ENCODE measurements at regions not wholly inside any gene's neighbourhood (a gene's known extent, or its start where the extent isn't known, plus 50 kb on each side); places are given as distances from the start of the nearest gene placed in this dataset.

- intact Hi-C loops (cut with DNase I; ENCODE audit: low total_unique reads) (no loop called here), in situ Hi-C loops (cut with MboI; ENCODE audit: low pct_ligation_motif_present in 1 of 4, low pct_unique_long_range_greater_than_20kb in 1 of 4, low sequenced_read_pairs in 3 of 4) (loop anchor here in 2 of 4 donors (25.0 kb wide), 1 partner anchor 1082 kb away; the partner anchor contains the start of gene LRRC4C (in 2 of the 2))
- TF ChIP-seq POLR2A (IDR thresholded peaks at IDR 0.05) (no peak), POLR2AphosphoS5 (IDR thresholded peaks at IDR 0.05) (no peak), EP300 (IDR thresholded peaks at IDR 0.05; ENCODE audit: low read depth) (no peak), CTCF (IDR thresholded peaks at IDR 0.05) (no peak)
Observed at GRCh38 chr11:42543844-42544419, 767.9 kb upstream of the API5 start.

GRCh38 chr11:42544726-42545125 is 767.1 kb upstream of the API5 start:
- H3K4me3 ChIP-seq, result no peak overlapping the region
- no peaks in the 10 kb centered on the region for H3K27me3 ChIP-seq
- TF ChIP-seq EP300 (IDR thresholded peaks at IDR 0.05; ENCODE audit: low read depth) (no peak), POLR2AphosphoS5 (IDR thresholded peaks at IDR 0.05) (no peak), CTCF (IDR thresholded peaks at IDR 0.05) (no peak), POLR2A (IDR thresholded peaks at IDR 0.05) (no peak)
- in situ Hi-C loops (cut with MboI; ENCODE audit: low pct_ligation_motif_present in 1 of 4, low pct_unique_long_range_greater_than_20kb in 1 of 4, low sequenced_read_pairs in 3 of 4) (loop anchor here in 2 of 4 donors (25.0 kb wide), 1 partner anchor 1082 kb away; the partner anchor contains the start of gene LRRC4C (in 2 of the 2)), intact Hi-C loops (cut with DNase I; ENCODE audit: low total_unique reads) (no loop called here)
- WGBS, 2 donors (ENCODE audit: low coverage in 1 of 2), result 72 to 73% methylated on average over 4 to 5 of the region's 5 CpGs
- no peak for DNase-seq
- no peaks in the 10 kb centered on the region for H3K36me3 ChIP-seq
- no peaks in the 10 kb centered on the region for H3K9me3 ChIP-seq
- no peak overlapping the region for H3K27ac ChIP-seq
- no peaks in the 10 kb centered on the region for H3K4me1 ChIP-seq

More at GRCh38 chr11:42543844-42544419, 767.9 kb upstream of the API5 start:
- Histone ChIP-seq H3K9me3 (no peaks in the 10 kb centered on the region), H3K27me3 (no peaks in the 10 kb centered on the region), H3K4me1 (no peaks in the 10 kb centered on the region), H3K36me3 (no peaks in the 10 kb centered on the region), H3K27ac (no peak overlapping the region), H3K4me3 (no peak overlapping the region)
- DNase-seq, result no peak
- WGBS, 2 donors (ENCODE audit: low coverage in 1 of 2), result 41 to 57% methylated on average over 1 of the region's 1 CpG

- no peak for DNase-seq
- TF ChIP-seq EP300 (IDR thresholded peaks at IDR 0.05; ENCODE audit: low read depth) (no peak), POLR2A (IDR thresholded peaks at IDR 0.05) (no peak), POLR2AphosphoS5 (IDR thresholded peaks at IDR 0.05) (no peak), CTCF (IDR thresholded peaks at IDR 0.05) (no peak)
- no peaks in the 10 kb centered on the region for H3K4me1 ChIP-seq
- H3K27me3 ChIP-seq, result no peaks in the 10 kb centered on the region
- H3K27ac ChIP-seq, result no peak overlapping the region
- no peak overlapping the region for H3K4me3 ChIP-seq
- WGBS, 2 donors (ENCODE audit: low coverage in 1 of 2), result 74 to 76% methylated on average over 3 of the region's 3 CpGs
- no peaks in the 10 kb centered on the region for H3K36me3 ChIP-seq
- in situ Hi-C loops (cut with MboI; ENCODE audit: low pct_ligation_motif_present in 1 of 4, low pct_unique_long_range_greater_than_20kb in 1 of 4, low sequenced_read_pairs in 3 of 4), result loop anchor here in 2 of 4 donors (25.0 kb wide), 1 partner anchor 1084 kb away; the partner anchor contains the start of gene LRRC4C (in 2 of the 2)
- H3K9me3 ChIP-seq, result no peaks in the 10 kb centered on the region
- intact Hi-C loops (cut with DNase I; ENCODE audit: low total_unique reads), result no loop called here
Observed at GRCh38 chr11:42545954-42546353, 765.8 kb upstream of the API5 start.

- Histone ChIP-seq H3K27ac (no peak overlapping the region), H3K9me3 (no peaks in the 10 kb centered on the region), H3K36me3 (no peaks in the 10 kb centered on the region), H3K4me3 (no peak overlapping the region), H3K4me1 (no peaks in the 10 kb centered on the region), H3K27me3 (no peaks in the 10 kb centered on the region)
- intact Hi-C loops (cut with DNase I; ENCODE audit: low total_unique reads) (no loop called here), in situ Hi-C loops (cut with MboI; ENCODE audit: low pct_ligation_motif_present in 1 of 4, low pct_unique_long_range_greater_than_20kb in 1 of 4, low sequenced_read_pairs in 3 of 4) (no loop called here)
- TF ChIP-seq CTCF (IDR thresholded peaks at IDR 0.05) (no peak), EP300 (IDR thresholded peaks at IDR 0.05; ENCODE audit: low read depth) (no peak), POLR2A (IDR thresholded peaks at IDR 0.05) (no peak), POLR2AphosphoS5 (IDR thresholded peaks at IDR 0.05) (no peak)
- 53 to 57% methylated on average over 1 to 3 of the region's 3 CpGs for WGBS, 2 donors (ENCODE audit: low coverage in 1 of 2)
- DNase-seq, result no peak
Observed at GRCh38 chr11:42552786-42553185, 759.0 kb upstream of the API5 start.

Data from transverse colon (tissue), 4 donors.